PFSK-1 (cell line): ENCODE measurements at regions not wholly inside any gene's neighbourhood (a gene's known extent, or its start where the extent isn't known, plus 50 kb on each side); places are given as distances from the start of the nearest gene placed in this dataset.

Experiments used
- FOXP2 ChIP-seq: optimal IDR thresholded peaks from 2 replicates; pipeline ENCODE3; 2011; ENCODE audit warnings: borderline replicate concordance, control low read depth, inconsistent platforms; ENCODE audit not compliant: insufficient read depth; ENCODE audit errors: extremely low read length, extremely low read depth
- POLR2AphosphoS5 ChIP-seq: IDR thresholded peaks from 2 replicates; pipeline ENCODE4 v1.6.1; 2012; ENCODE audit warnings: low read depth, mild to moderate bottlenecking, control low read depth, low read length, moderate library complexity
- SIN3A ChIP-seq: IDR thresholded peaks from 2 replicates; pipeline ENCODE4 v1.6.1; 2012; ENCODE audit warnings: mild to moderate bottlenecking, low read length, moderate library complexity, borderline replicate concordance; ENCODE audit not compliant: insufficient read depth
- TAF1 ChIP-seq: IDR thresholded peaks from 2 replicates; pipeline ENCODE4 v1.6.1; 2012; ENCODE audit warnings: low read length, control low read depth, borderline replicate concordance; ENCODE audit not compliant: insufficient read depth
- TF ChIP-seq, protein P1 (sequence below), 2 experiments: IDR thresholded peaks; 2 replicates each; pipeline versions ENCODE4 v1.6.1 to v1.8.0; 2011 to 2012; ENCODE audit warnings: low read depth in 2 of 2, low read length in 2 of 2, control low read depth in 1 of 2, inconsistent platforms in 1 of 2, mild to moderate bottlenecking in 1 of 2, moderate library complexity in 1 of 2; ENCODE audit not compliant: insufficient read depth in 1 of 2

DNA sequence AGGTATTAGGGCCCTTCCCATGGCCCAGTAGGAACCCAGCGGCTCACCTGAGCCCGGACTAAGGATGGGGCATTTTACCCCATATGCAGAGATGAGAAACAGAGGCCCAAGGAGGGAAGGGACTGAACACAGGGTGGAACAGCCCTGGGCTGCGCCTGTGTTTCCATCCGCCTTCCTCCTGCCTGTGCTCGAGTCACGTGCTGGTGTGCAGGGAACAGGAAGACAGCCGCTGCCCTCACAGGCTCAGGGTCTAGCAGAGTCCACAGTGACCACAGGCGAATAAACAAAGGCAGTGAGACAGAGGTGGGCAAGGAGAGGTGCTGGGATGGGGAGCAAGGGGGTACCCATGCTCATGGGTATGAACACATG is 129.4 kb downstream of the C9orf50 start:
- no peak for TF ChIP-seq FOXP2
- TF ChIP-seq POLR2AphosphoS5 = peak; percentile 30; the same call in 1 of the 2 replicates

DNA sequence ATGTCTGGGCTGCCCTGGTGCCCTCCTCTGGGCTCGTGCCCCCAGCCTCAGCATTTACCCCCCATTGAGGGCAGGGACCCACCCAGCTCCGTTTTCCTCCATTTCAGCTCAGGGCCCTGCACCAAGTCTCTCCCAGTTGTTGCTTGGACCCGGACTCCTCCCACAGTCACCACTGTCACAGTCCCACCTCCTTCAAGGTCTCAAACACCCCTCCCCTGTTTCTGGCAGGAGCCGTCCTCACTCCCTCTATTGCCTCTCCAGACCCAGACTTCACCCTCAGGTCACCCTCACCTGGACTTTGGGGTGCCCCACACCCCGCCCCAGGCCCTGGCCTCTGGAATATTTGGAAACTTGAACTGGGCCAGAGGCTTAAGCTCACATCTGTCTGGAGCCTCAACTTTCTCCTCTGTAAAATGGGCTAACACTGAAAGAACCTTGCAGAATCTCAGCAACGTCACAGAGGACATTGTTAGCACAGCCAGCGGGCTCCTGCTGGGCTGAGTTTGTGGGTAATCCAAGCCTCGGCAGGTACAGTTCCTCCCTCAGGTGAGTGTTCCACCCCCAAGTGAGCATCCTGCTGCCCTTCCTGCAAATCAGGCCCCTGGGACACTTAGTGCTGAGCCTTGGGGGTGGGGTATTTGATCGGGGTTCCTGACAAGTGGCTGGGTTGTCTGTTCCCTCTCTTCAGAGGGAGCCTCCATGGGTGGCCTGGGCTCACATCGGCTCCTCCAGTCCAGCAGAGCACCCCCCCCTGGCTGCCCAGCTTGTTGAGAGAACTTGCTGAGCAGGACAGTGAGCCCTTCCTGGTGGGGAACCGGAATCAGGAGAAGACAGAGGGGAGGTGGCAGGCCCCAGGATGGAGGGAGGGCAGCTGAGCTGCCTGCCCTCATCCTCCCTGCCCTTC is 130.1 kb downstream of the C9orf50 start:
- TF ChIP-seq FOXP2 (no peak), POLR2AphosphoS5 (no peak), SIN3A (no peak), TAF1 (0 out of 2 replicates have a peak, but pooled peaks have one; percentile 24)
- TF ChIP-seq, protein P1, sequence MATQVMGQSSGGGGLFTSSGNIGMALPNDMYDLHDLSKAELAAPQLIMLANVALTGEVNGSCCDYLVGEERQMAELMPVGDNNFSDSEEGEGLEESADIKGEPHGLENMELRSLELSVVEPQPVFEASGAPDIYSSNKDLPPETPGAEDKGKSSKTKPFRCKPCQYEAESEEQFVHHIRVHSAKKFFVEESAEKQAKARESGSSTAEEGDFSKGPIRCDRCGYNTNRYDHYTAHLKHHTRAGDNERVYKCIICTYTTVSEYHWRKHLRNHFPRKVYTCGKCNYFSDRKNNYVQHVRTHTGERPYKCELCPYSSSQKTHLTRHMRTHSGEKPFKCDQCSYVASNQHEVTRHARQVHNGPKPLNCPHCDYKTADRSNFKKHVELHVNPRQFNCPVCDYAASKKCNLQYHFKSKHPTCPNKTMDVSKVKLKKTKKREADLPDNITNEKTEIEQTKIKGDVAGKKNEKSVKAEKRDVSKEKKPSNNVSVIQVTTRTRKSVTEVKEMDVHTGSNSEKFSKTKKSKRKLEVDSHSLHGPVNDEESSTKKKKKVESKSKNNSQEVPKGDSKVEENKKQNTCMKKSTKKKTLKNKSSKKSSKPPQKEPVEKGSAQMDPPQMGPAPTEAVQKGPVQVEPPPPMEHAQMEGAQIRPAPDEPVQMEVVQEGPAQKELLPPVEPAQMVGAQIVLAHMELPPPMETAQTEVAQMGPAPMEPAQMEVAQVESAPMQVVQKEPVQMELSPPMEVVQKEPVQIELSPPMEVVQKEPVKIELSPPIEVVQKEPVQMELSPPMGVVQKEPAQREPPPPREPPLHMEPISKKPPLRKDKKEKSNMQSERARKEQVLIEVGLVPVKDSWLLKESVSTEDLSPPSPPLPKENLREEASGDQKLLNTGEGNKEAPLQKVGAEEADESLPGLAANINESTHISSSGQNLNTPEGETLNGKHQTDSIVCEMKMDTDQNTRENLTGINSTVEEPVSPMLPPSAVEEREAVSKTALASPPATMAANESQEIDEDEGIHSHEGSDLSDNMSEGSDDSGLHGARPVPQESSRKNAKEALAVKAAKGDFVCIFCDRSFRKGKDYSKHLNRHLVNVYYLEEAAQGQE (IDR thresholded peaks at IDR 0.05; ENCODE audit: insufficient read depth in 1 of 2, low read depth in 2 of 2, low read length in 2 of 2) = no peak

DNA sequence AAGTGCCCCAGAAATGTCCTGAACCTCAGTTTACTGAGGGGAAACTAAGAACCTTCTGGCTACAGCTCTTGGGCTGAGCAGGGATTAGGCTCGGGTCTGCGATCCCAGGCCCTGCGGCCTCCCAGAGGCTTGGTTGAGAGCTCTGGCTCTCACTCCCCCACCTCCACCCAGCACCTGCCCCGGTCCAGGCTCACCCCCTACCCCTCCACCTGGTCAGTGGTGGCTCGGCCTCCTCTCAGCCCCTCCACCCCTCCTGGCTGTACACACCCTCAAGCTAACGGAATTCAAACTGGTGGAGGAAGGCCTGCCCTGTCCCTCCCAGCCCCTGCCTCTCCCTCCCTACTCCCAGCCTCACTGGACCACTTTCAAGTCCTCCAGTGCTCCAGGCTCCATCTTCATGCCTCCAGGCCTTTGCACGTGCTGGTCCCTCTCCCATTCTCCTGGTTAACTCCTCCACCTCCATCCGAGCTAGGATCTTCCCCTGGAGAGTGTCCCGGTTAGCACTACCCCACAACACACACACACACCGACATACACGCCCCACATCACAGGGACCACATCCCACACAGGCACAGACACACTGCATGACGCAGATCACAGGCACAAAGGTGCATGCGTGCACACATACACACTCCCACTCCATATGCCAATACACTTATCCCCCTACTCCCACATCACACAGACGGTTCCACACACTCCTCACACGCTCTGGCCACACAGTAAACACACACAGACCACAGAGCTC is 130.9 kb downstream of the C9orf50 start:
- TF ChIP-seq TAF1 (no peak; the same call in 1 of the 2 replicates), POLR2AphosphoS5 (no peak; the same call in 1 of the 2 replicates), SIN3A (no peak), FOXP2 (no peak)
- TF ChIP-seq, protein P1 (IDR thresholded peaks at IDR 0.05; ENCODE audit: insufficient read depth in 1 of 2, low read depth in 2 of 2, low read length in 2 of 2) = no peak

DNA sequence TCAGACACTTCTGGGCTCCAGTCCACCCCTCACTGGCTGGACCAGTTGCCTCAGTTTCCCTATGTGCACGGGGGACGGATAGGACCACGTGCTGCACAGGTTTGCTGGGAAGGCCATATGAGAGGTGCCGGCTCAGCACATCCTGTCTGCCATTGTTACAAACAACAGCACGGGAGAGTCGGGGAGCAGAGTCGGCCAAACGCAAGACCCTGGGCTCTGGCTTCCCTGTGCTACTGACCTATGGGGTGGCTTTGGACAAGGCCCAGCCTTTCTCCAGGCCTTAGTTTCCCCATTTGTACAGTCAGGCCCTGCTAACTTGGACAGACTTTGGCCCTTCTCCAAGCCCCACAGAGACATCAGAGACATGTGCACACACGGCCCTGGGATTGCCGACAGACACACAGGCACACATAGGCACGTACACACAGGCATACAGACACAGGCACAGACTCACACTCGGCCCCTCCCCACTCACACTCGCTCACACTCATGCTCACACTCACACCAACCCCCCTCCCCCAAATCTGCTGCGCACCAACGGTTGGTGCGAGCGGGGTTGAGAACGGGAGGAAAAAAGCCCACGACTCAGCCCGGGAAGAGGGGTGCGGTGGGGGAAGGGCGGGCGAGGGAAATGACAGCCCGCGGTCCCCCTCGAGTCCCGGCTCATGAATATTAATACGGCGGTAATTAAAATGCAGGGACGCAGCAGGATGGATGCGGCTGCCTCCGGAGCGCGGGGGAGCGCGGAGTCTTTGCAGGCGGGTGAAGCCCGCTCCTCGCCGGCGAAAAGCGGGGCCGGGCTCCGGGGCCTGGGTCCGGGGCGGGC is 133.0 kb downstream of the C9orf50 start:
- TF ChIP-seq, protein P1 (IDR thresholded peaks at IDR 0.05; ENCODE audit: insufficient read depth in 1 of 2, low read depth in 2 of 2, low read length in 2 of 2) = no peak
- 0 out of 2 replicates have a peak, but pooled peaks have one; percentile 16 for TF ChIP-seq POLR2AphosphoS5

DNA sequence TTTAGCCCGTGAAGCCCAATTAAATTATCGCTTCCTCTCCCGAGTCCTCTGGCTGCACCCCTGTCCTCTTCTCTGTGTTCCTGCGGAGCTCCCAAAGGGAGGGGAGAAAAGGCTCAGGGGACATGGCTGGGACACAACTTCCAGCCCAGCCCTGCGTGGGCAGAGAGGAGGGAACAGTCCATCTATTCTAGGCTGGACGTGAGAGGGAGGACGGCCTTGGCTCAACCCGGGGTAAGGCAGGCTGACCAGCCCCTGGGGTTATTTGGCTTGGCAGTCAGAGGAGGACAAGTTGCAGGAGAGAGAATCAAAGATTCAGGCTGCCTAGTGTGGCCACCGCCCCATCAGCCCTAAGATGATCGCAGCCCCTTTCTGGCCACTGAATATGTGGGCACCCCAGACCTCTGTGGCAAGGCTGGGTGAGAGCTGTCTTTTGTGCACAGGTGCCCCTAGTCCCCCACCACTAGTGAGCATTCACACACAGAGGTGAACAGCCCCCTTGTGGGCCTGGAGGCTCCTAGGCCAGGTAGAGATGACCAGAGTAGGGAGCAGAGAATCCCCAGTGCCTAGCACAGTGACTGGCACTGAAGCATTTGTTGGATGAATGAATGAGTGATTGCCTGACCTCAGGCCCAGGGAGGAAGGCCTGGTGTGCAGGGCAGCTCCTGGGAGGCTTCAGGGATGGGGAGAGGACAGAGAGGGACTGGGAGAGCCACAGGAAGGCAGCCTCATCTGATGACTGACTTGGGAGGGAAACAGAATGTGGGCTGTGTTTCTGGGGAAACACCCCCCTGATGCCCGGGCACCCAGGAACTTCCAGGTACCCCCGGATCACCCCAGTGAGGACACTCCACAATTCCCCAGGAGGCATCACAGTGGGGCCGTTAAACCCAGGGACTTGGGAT is 133.9 kb downstream of the C9orf50 start:
- TF ChIP-seq, protein P1 (IDR thresholded peaks at IDR 0.05; ENCODE audit: insufficient read depth in 1 of 2, low read depth in 2 of 2, low read length in 2 of 2) = no peak
- TF ChIP-seq TAF1 = peak; percentile 32; the same call in 1 of the 2 replicates
- no peak for TF ChIP-seq FOXP2
